NCI-H748 (cell line): ENCODE measurements at regions not wholly inside any gene's neighbourhood (a gene's known extent, or its start where the extent isn't known, plus 50 kb on each side); places are given as distances from the start of the nearest gene placed in this dataset.

Source experiments
- DNase-seq: peaks from one replicate; lab custom pipeline; 2025; ENCODE audit not compliant: unreplicated experiment; lab: John Stamatoyannopoulos, UW

GRCh38 chr11:106399624-106400023, 322.2 kb downstream of the AASDHPPT start:
- no peak for DNase-seq

- no peak for DNase-seq
These were observed 323.6 kb downstream of the AASDHPPT start for GRCh38 chr11:106400949-106401570.

DNA sequence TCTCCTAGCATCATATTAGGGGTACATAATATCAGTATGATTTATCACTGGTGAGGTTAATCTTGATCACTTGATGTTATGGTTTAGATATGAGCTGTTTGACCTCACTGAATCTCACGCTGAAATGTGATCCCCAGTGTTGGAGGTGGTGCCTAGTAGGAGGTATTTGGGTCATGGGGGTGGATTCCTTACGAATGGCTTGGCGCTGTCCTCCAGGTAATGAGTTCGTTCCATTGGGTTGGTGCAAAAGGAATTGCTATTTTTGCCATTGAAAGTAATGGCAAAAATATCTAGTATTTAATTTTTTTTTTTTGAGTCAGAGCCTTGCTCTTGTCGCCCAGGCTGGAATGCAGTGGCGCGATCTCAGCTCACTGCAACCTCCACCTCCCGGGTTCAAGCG, 326.3 kb downstream of the AASDHPPT start:
- DNase-seq: no peak

DNA sequence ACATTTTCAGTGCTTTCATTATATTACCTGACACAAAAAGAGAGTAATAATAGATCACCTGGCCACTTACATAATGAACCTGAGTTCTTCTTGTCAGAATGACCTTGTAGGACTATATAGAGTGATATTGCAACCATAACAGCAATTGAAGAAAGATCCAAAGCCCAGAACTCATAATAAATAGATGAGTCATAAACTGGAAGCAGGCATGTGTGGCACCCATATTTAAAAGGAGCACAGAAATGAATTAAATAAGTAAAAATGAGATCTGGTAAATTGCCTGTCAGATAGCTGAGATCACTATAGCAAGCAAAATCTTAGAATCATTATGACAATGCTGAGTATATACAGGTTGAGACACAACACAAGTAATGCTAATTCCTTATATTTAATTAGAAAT, 331.8 kb downstream of the AASDHPPT start:
- no peak for DNase-seq

GRCh38 chr11:106409671-106410070, 332.2 kb downstream of the AASDHPPT start:
- no peak for DNase-seq

GRCh38 chr11:106410902-106411301, 333.4 kb downstream of the AASDHPPT start:
- no peak for DNase-seq

- DNase-seq: no peak
These were observed 335.8 kb downstream of the AASDHPPT start for GRCh38 chr11:106413222-106413621.

DNA sequence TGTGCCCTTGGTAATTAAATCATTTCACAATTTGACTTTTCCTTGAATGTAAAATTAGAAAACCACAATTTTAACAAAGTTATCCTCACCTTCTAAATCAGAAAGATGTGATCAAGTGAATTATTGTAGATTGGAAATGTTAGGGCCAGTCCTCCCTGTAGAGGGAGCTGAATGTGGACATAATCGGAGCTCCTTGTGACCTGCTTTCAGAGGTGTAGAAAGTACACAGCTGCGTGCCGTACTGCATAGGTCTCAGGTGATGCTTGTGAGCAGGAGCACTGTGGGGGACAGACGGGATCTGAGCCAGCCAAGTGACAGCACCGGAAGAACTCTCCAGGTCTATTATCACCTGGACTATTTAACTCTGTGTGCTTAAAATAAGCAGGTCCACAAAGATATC, 338.0 kb downstream of the AASDHPPT start:
- peak; percentile 4 for DNase-seq

DNA sequence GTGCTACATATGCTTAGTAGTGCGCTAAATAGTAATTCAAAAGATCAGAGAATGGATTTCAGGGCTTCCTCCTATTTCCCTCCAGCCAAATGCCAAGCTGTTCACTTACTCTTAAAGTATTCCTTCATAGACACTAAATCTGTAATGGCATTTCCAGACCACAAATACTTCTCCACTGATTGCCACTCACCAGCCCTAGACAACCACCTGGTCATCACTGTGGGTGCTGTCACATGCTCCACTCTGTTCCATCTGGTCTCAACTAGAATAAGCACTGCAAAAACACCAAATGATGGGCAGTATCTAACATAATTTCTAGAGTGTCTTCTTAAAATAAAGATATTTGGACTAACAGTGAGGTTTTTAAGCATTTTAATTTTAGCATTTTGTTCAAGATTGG, 341.3 kb downstream of the AASDHPPT start:
- no peak for DNase-seq

- DNase-seq: no peak
These were observed 342.7 kb downstream of the AASDHPPT start for GRCh38 chr11:106420048-106420665.

- DNase-seq: no peak
These were observed 343.2 kb downstream of the AASDHPPT start for GRCh38 chr11:106420686-106421085.

- DNase-seq: no peak
These were observed 344.3 kb downstream of the AASDHPPT start for GRCh38 chr11:106421676-106422292.

DNA sequence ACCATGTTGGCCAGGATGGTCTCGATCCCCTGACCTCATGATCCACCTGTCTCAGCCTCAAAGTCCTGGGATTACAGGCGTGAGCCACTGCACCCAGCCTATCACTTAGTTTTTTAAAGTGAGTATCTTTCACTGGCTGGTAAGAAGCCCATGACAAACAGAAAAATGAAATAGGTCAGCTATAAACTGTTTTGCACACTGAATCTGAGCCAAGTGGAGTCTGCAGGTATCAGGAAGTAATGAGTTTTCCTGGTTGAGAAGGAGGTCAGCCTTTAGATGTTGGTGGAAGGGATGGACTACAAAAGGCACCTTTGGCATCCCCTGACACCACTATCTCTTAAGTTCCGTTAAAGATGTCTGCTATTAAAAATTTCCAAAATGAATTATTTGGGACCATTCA, 345.1 kb downstream of the AASDHPPT start:
- no peak for DNase-seq

DNA sequence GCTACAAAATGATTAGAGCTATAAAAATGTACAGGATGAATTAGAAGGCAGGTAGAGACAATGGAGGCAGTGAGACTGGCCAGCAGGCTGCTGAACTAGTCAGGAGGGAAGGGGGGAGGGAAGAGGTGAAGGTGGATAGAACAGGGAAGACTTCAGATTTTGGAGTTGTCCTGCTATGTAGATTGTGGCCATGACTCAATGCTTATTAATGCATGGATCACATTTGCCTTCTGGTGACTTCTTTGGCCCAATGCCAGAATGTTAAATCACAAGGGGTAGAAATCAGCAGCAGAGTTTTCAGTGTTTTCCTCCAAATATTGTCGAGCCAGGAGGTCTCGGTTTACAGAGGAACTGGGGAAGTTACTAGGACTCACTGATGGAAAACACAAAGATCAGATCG, 346.6 kb downstream of the AASDHPPT start:
- DNase-seq: no peak

- DNase-seq: no peak
These were observed 348.4 kb downstream of the AASDHPPT start for GRCh38 chr11:106425819-106426218.

DNA sequence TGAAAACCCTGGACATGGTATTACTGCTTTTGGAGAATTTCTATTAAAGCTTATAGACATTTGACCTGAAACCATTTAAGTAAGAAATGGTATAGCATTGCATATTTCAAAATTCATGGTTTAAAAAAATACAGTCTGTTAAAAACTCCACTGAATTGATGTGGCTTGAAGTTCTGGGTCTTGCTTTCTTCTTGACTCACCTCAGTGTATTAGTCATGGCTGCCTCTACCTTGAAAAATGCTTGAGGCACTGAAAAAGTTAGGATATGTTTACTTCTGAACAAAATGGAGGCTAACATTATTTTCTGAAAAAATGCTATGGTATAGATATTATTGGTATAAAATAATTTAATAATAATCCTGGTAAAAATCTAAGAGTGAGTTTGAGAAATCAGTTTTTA, 349.2 kb downstream of the AASDHPPT start:
- DNase-seq: no peak

- DNase-seq: no peak
These were observed 350.3 kb downstream of the AASDHPPT start for GRCh38 chr11:106427736-106428135.

- DNase-seq: no peak
These were observed 364.6 kb downstream of the AASDHPPT start for GRCh38 chr11:106442032-106442431.

GRCh38 chr11:106446302-106446701, 368.8 kb downstream of the AASDHPPT start:
- no peak for DNase-seq

GRCh38 chr11:106446955-106447354, 369.5 kb downstream of the AASDHPPT start:
- DNase-seq: no peak

GRCh38 chr11:106447631-106448191, 370.2 kb downstream of the AASDHPPT start:
- no peak for DNase-seq

DNA sequence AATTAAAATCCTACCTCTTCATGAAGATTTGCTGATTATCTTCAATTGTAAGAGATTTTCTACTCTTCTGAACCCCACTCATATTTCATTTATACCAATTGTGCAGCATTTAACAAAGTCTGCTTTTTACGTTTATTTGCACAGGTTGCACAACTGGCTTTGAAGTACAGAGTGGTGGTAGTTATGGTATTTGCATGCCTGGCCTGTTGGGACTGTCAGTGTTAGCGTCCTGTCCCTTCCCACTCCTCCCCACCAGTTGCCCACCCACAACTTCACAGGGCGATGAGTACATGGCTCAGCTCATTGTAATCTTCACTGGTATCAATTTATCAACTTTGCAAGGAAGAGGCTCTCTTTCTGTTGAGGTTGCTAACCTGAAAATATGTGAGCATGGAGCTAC, 372.3 kb downstream of the AASDHPPT start:
- no peak for DNase-seq
